ENCODE measurements at regions not wholly inside any gene's neighbourhood (a gene's known extent, or its start where the extent isn't known, plus 50 kb on each side); places are given as distances from the start of the nearest gene placed in this dataset.

- H3K27ac ChIP-seq (replicated peaks in 1 of 4) = no peak overlapping the region
- H3K9me3 ChIP-seq = no peaks in the 10 kb centered on the region
- no peaks in the 10 kb centered on the region for H3K36me3 ChIP-seq
- intact Hi-C loops (cut with DNase I) = no loop called here
- no peak overlapping the region for H3K4me3 ChIP-seq
- H3K4me1 ChIP-seq = no peaks in the 10 kb centered on the region
- TF ChIP-seq POLR2A (IDR thresholded peaks at IDR 0.05; ENCODE audit: low read depth) = no peak
- TF ChIP-seq CTCF (IDR thresholded peaks at IDR 0.05) = no peak
- TF ChIP-seq EP300 (IDR thresholded peaks at IDR 0.05) = no peak
- TF ChIP-seq POLR2AphosphoS5 (IDR thresholded peaks at IDR 0.05) = no peak
- 82% methylated on average over 3 of the region's 3 CpGs for WGBS
- no peaks in the 10 kb centered on the region for H3K27me3 ChIP-seq
- no peak for DNase-seq (ENCODE audit: extremely low spot score)
Measured at GRCh38 chr21:18661842-18662241, 258.3 kb upstream of the TMPRSS15 start.

GRCh38 chr21:18663663-18664062 lies 260.1 kb upstream of the TMPRSS15 start:
- no peaks in the 10 kb centered on the region for H3K4me1 ChIP-seq
- no peaks in the 10 kb centered on the region for H3K36me3 ChIP-seq
- no peak overlapping the region for H3K27ac ChIP-seq (replicated peaks in 1 of 4)
- no peak overlapping the region for H3K4me3 ChIP-seq
- H3K27me3 ChIP-seq = no peaks in the 10 kb centered on the region
- no peak for DNase-seq (ENCODE audit: extremely low spot score)
- 83% methylated on average over 3 of the region's 3 CpGs for WGBS
- TF ChIP-seq CTCF (IDR thresholded peaks at IDR 0.05) = no peak
- no peak for TF ChIP-seq POLR2AphosphoS5 (IDR thresholded peaks at IDR 0.05)
- no peak for TF ChIP-seq EP300 (IDR thresholded peaks at IDR 0.05)
- no peak for TF ChIP-seq POLR2A (IDR thresholded peaks at IDR 0.05; ENCODE audit: low read depth)
- H3K9me3 ChIP-seq = no peaks in the 10 kb centered on the region
- intact Hi-C loops (cut with DNase I) = no loop called here

GRCh38 chr21:18666725-18667124 lies 263.1 kb upstream of the TMPRSS15 start:
- Histone ChIP-seq H3K27ac (replicated peaks in 1 of 4) (no peak overlapping the region), H3K36me3 (no peaks in the 10 kb centered on the region), H3K4me3 (no peak overlapping the region), H3K27me3 (no peaks in the 10 kb centered on the region), H3K4me1 (no peaks in the 10 kb centered on the region), H3K9me3 (peaks cover 0 to 7% (median 0%) of the 10 kb centered on the region in 4 donors)
- intact Hi-C loops (cut with DNase I) = no loop called here
- DNase-seq (ENCODE audit: extremely low spot score) = no peak
- 75% methylated on average over 1 of the region's 1 CpG for WGBS
- TF ChIP-seq POLR2AphosphoS5 (IDR thresholded peaks at IDR 0.05) (no peak), POLR2A (IDR thresholded peaks at IDR 0.05; ENCODE audit: low read depth) (no peak), EP300 (IDR thresholded peaks at IDR 0.05) (no peak), CTCF (IDR thresholded peaks at IDR 0.05) (no peak)

GRCh38 chr21:18673789-18674188 lies 270.2 kb upstream of the TMPRSS15 start:
- Histone ChIP-seq H3K36me3 (no peaks in the 10 kb centered on the region), H3K4me1 (no peaks in the 10 kb centered on the region), H3K4me3 (no peak overlapping the region), H3K9me3 (peaks cover 0 to 7% (median 0%) of the 10 kb centered on the region in 4 donors), H3K27ac (replicated peaks in 1 of 4) (no peak overlapping the region), H3K27me3 (no peaks in the 10 kb centered on the region)
- 77% methylated on average over 1 of the region's 1 CpG for WGBS
- no peak for DNase-seq (ENCODE audit: extremely low spot score)
- intact Hi-C loops (cut with DNase I) = no loop called here
- no peak for TF ChIP-seq POLR2A (IDR thresholded peaks at IDR 0.05; ENCODE audit: low read depth)
- TF ChIP-seq EP300 (IDR thresholded peaks at IDR 0.05) = no peak
- TF ChIP-seq POLR2AphosphoS5 (IDR thresholded peaks at IDR 0.05) = no peak
- no peak for TF ChIP-seq CTCF (IDR thresholded peaks at IDR 0.05)

GRCh38 chr21:18677632-18678031 lies 274.0 kb upstream of the TMPRSS15 start:
- H3K4me3 ChIP-seq = no peak overlapping the region
- intact Hi-C loops (cut with DNase I) = no loop called here

More at GRCh38 chr21:18677632-18678031, 274.0 kb upstream of the TMPRSS15 start:
- Histone ChIP-seq H3K27ac (replicated peaks in 1 of 4) (no peak overlapping the region), H3K4me1 (no peaks in the 10 kb centered on the region), H3K36me3 (no peaks in the 10 kb centered on the region), H3K9me3 (no peaks in the 10 kb centered on the region), H3K27me3 (no peaks in the 10 kb centered on the region)
- no peak for DNase-seq (ENCODE audit: extremely low spot score)
- TF ChIP-seq EP300 (IDR thresholded peaks at IDR 0.05) = no peak
- no peak for TF ChIP-seq POLR2AphosphoS5 (IDR thresholded peaks at IDR 0.05)
- TF ChIP-seq CTCF (IDR thresholded peaks at IDR 0.05) = no peak
- no peak for TF ChIP-seq POLR2A (IDR thresholded peaks at IDR 0.05; ENCODE audit: low read depth)
